WTC11 (cell line): ENCODE measurements at regions not wholly inside any gene's neighbourhood (a gene's known extent, or its start where the extent isn't known, plus 50 kb on each side); places are given as distances from the start of the nearest gene placed in this dataset.

Experiments
- EMX1 ChIP-seq: fragments of 250-450 bp; sonication (Bioruptor Pico); IDR thresholded peaks from 2 replicates; pipeline ENCODE4 v1.8.0; 2021; ENCODE audit warnings: mild to moderate bottlenecking
- JUN ChIP-seq: sonication (generic); formaldehyde crosslinking; IDR thresholded peaks from 2 replicates; pipeline ENCODE4 v1.8.0; 2023; ENCODE audit warnings: mild to moderate bottlenecking, missing genetic modification reagents
- NFYB ChIP-seq: sonication (generic); formaldehyde crosslinking; conservative IDR thresholded peaks from 2 replicates; pipeline ENCODE4 v1.8.0; 2022; ENCODE audit warnings: low read depth, missing genetic modification reagents
- OVOL2 ChIP-seq: fragments of 250-450 bp; sonication (Bioruptor Pico); IDR thresholded peaks from 2 replicates; pipeline ENCODE4 v1.9.0; 2021; ENCODE audit warnings: mild to moderate bottlenecking, borderline replicate concordance
- PRDM15 ChIP-seq: sonication (generic); formaldehyde crosslinking; IDR thresholded peaks from 2 replicates; pipeline ENCODE4 v1.8.0; 2022; ENCODE audit warnings: missing genetic modification reagents
- SP1 ChIP-seq: sonication (generic); formaldehyde crosslinking; conservative IDR thresholded peaks from 2 replicates; pipeline ENCODE4 v1.8.1; 2022; ENCODE audit warnings: missing genetic modification reagents
- TF ChIP-seq, protein P1 (sequence below): fragments of 200-600 bp; IDR thresholded peaks from 2 replicates; pipeline ENCODE4 v1.8.0; 2022; ENCODE audit warnings: antibody characterized with exemption
- TF ChIP-seq, protein P2 (sequence below): sonication (generic); formaldehyde crosslinking; IDR thresholded peaks from 2 replicates; pipeline ENCODE4 v1.8.1; 2023; ENCODE audit warnings: mild to moderate bottlenecking, moderate library complexity, missing genetic modification reagents
- TF ChIP-seq, protein P3 (sequence below): sonication (generic); formaldehyde crosslinking; IDR thresholded peaks from 2 replicates; pipeline ENCODE4 v1.8.1; 2022; ENCODE audit warnings: low read depth, missing genetic modification reagents, borderline replicate concordance

GRCh38 chr12:67442896-67443295 lies 173.7 kb downstream of the CAND1 start:
- TF ChIP-seq EMX1 (no peak), OVOL2 (CRISPR knock-in tag) (no peak), PRDM15 (CRISPR knock-in tag) (no peak), JUN (no peak), SP1 (CRISPR knock-in tag) (no peak), NFYB (CRISPR knock-in tag) (no peak)
- TF ChIP-seq, protein P1, sequence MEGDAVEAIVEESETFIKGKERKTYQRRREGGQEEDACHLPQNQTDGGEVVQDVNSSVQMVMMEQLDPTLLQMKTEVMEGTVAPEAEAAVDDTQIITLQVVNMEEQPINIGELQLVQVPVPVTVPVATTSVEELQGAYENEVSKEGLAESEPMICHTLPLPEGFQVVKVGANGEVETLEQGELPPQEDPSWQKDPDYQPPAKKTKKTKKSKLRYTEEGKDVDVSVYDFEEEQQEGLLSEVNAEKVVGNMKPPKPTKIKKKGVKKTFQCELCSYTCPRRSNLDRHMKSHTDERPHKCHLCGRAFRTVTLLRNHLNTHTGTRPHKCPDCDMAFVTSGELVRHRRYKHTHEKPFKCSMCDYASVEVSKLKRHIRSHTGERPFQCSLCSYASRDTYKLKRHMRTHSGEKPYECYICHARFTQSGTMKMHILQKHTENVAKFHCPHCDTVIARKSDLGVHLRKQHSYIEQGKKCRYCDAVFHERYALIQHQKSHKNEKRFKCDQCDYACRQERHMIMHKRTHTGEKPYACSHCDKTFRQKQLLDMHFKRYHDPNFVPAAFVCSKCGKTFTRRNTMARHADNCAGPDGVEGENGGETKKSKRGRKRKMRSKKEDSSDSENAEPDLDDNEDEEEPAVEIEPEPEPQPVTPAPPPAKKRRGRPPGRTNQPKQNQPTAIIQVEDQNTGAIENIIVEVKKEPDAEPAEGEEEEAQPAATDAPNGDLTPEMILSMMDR = no peak
- TF ChIP-seq, protein P2, sequence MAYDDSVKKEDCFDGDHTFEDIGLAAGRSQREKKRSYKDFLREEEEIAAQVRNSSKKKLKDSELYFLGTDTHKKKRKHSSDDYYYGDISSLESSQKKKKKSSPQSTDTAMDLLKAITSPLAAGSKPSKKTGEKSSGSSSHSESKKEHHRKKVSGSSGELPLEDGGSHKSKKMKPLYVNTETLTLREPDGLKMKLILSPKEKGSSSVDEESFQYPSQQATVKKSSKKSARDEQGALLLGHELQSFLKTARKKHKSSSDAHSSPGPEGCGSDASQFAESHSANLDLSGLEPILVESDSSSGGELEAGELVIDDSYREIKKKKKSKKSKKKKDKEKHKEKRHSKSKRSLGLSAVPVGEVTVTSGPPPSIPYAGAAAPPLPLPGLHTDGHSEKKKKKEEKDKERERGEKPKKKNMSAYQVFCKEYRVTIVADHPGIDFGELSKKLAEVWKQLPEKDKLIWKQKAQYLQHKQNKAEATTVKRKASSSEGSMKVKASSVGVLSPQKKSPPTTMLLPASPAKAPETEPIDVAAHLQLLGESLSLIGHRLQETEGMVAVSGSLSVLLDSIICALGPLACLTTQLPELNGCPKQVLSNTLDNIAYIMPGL (CRISPR knock-in tag) = no peak
- TF ChIP-seq, protein P3, sequence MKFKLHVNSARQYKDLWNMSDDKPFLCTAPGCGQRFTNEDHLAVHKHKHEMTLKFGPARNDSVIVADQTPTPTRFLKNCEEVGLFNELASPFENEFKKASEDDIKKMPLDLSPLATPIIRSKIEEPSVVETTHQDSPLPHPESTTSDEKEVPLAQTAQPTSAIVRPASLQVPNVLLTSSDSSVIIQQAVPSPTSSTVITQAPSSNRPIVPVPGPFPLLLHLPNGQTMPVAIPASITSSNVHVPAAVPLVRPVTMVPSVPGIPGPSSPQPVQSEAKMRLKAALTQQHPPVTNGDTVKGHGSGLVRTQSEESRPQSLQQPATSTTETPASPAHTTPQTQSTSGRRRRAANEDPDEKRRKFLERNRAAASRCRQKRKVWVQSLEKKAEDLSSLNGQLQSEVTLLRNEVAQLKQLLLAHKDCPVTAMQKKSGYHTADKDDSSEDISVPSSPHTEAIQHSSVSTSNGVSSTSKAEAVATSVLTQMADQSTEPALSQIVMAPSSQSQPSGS (CRISPR knock-in tag) = no peak
